Stimulated activated CD4-positive, alpha-beta T cell treated with anti-CD3 and anti-CD28 coated beads, TNF-alpha, amount 100 ng/mL, for 4 hours (primary cell): ENCODE measurements at regions not wholly inside any gene's neighbourhood (a gene's known extent, or its start where the extent isn't known, plus 50 kb on each side); places are given as distances from the start of the nearest gene placed in this dataset.

Experiments
- DNase-seq, 3 experiments: peaks; one replicate each; pipeline ENCODE4 v3.0.0-alpha.2; 2020; ENCODE audit warnings: low read depth in 3 of 3

DNA sequence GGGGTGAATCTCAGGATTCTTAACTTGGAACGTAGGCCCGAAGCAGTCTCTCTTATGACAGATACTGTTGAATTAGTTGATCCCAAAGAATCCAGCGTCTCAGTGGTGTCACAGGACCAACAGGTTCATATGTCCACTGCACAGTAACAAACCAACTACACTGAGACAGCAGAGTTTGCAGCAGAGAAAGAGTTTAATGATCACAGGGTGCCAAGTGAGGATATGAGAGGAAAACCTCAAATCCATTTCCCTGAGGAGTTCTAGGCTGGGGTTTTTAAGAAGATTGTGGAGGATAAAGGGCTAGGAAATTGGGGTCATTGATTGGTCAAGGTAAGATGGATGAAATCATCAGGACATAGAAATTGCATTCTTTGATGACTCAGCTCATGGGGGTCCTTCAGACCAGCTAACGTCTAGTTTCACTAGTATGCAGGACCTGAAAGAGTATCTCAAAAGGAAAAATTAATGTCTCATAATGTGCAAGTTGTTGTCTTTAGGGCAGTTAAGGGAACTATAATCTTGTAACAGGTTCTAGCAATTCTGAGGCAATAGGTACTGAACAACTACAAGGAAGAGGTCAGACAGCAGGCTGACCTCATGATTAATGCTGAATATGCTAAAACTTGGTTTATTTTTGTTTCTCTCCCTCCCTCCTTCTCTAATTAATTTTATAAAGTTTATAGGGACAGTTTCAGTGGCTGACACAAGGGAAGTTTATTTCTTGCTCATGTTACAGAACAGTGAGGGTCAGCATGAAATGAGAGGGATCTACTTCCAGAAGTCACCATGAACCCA is 310.9 kb upstream of the NEBL start:
- no peak for DNase-seq

DNA sequence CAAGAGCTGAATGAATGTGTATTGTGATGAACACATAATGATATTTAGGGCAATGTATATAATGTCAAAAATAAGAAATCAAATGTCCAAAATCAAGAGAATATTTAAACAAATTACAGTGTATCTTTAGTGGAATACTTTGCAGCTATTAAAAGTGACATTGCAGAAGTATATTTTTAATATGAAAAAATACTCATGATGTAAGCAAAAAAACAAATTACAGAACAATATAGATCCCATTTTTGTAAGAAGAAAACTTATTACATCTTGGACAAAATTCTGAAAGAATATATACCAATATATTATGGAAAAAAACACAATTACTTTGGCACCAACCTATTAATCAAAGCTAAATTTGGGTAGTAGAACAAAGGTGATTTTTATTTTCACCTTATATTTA is 308.2 kb upstream of the NEBL start:
- no peak for DNase-seq

DNA sequence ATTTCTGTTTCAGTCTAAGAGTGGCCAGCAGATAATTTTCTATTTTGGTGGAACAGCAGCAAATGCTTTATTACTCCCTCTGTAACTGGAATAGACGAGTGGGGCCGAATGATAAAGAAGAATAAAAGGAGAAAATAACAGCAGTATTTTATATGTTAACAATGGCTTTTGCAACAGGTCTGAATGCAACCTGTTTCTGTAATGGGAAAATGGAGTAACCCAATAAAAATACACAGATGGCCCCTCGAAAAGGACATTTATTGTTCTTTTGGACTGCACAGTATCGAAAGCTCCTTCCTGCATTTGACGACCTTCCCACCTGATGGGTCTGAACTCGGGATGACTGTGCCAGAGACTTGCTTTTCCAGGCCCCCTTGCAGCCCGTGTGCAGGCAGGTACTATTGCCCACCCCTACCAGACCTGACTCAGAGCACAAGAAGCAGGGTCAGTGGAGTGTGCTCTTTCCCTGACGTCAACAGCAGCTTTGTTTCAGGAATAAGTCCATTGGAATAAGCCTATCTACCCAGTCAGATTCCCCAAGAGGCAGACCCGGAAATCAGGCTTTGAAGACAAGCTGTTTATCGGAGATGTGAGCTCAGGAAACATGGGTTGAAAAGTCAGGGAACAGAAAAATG is 306.5 kb upstream of the NEBL start:
- DNase-seq, result no peak

DNA sequence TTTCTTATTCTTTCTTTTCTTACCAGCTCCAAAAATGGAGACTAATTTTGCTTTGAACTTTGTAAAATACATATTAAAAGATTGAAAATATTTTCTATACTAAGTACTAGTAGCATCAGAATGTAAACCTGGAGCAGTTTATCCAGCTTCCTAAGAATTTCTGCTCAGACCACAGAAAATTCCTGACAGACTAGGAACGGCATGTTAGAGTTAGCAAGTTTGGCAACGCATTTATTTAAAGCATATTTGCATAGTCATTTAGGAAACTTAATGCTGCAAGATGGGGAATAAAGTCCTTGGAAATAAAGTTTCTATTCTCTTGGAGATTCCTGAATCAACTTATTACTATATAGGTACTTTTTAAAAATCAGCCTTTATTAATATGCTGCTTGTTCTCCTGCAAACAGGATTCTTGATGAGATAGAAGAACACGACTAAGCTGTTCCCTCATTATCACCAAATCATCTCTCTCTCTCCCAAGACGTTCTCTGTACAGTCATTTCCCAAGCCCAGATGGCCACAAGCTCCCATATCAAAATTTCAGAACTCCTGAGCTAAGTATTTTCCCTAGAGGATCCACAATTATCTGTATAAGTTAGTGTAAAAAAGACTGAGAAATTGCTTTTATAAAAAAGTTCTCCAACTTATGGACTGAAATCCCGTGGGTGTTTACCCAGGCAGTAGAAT is 305.8 kb upstream of the NEBL start:
- no peak for DNase-seq

DNA sequence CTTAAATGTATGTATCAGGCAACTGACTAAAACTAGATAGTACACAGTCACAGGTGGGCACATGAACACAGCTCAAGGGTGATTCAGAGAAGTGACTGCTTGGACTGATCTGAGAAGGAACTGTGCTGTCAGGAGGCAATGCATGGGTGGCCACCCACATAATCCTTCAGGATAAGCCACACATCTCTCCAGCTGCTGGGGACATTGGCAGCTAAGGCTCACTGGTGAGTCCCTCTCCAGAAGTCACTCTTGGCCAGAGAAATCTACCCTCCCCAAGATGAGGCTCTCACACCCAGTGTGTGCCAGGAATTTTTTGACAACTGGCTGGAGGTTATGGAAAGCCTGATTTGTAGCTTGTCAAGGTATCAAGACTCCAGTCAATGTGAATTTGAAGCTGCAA is 302.4 kb upstream of the NEBL start:
- DNase-seq, result no peak

DNA sequence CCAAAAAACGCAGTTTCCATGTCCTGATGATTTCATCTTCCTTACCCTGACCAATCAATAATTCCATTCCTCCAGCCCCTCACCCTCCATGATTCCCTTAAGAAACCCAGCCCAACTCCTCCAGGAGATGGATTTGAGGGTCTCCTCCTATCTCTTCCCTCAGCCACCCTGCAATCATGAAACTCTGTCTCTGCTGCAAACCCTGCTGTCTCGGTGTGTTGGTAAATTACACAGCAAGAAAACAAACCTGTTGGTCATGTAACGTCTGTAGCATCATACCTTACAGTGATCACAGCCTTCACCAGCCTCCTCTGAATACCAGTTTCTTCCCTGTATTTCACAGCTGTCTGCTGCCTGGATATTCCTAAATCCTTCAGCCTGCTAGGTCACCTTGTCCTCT is 300.7 kb upstream of the NEBL start:
- no peak for DNase-seq

DNA sequence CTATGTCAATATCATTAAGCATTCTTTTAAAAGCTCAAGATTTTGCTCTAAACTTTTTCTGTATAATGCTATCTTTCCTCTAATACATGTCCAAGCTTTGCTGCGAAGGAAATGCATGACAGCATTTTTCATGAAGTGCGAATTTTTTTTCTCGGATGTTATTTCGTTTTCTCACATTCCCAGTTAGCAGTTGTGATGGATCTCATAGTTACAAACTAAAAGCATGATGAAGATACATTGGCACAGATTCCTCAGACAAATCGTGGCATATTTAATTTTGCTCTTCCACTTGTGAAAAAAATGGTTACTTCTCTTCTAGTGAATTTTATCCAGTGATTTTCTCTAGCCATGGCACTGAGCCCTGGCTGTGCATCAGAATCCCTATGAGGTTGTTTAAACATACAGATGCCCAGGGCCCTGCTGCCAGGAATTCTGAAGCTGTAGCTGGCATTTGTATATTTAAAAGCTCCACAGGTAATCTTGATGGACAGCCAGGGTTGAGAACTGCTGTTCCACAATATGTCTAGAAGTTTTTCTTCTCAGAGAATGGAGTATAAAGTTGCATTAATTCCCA is 299.8 kb upstream of the NEBL start:
- DNase-seq, result no peak

DNA sequence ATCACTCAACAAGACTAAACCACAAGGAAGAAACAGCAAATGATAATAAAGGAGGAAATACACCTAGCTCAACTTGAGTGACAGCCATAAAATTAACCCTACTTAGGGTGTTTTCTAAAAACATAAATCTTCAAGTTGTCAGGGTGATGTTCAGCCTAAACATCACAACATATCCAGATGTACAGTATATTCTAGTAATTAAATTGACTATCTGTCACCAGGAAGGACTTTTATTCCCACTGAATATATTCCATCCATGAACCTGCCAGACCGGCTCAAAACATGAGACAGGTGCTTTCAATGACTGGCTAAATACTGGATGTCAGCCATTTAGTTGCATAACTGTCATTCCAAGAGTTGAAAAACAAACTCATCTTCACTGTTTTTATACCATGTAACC is 298.1 kb upstream of the NEBL start:
- no peak for DNase-seq

DNA sequence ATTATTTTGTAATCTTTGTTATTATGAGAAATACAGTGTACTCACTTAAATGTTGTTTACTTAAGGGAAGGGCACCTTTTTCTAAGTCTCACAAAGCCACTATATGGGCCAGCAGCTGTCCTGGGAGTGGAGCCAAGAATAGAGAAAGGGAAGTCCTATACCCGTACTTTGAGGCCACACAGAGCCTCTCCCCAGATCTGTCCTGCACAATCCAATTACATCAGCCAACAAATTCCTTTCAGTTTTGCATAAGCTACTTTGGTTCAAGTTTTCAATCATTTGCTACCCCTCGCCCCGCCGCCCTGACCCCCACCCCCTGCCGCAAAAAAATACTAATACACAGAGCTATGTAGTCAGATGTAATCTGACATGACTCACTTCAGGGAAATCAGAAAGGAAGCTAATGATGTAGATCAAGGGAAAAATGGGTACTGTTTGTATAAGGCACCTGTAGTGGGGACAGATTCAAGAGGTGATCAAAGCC is 297.4 kb upstream of the NEBL start:
- DNase-seq, result no peak

DNA sequence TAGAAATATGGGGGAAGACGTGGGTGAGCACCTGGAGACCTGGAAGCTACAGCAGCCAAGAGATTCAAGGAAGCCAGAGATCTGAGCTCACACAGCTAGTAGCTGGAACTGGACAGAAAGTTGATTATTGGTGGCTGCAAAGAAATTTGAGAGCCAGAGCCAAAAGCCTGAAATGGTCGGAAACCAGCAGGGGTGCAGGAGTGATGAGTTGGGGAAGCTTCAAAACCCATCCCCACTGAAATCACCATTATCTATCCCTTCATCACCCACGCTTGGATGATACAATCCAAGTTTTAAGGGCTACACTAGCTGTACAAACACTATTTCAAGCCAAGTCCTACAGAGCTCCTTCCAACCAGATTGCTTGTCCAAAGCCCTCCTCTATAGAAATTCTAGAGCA is 296.1 kb upstream of the NEBL start:
- DNase-seq, result no peak

DNA sequence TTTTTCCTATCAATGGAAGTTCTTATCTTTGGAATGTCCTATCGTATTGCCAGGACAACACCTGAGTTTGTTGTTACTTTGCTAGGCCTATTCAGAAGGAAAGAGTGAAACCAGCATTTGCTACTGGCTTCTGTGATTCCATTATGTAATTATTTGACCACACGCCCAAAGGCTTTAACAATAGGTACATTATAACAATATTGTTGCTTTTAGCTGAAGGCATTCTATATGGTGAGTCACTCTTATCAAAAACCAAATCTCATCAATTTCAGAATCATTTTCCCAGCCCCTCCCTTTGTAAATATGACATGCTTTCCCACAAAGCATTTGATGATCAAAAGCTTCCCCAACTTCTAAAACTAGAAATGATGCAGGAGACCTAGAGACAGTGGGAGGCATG is 294.4 kb upstream of the NEBL start:
- DNase-seq, result no peak

DNA sequence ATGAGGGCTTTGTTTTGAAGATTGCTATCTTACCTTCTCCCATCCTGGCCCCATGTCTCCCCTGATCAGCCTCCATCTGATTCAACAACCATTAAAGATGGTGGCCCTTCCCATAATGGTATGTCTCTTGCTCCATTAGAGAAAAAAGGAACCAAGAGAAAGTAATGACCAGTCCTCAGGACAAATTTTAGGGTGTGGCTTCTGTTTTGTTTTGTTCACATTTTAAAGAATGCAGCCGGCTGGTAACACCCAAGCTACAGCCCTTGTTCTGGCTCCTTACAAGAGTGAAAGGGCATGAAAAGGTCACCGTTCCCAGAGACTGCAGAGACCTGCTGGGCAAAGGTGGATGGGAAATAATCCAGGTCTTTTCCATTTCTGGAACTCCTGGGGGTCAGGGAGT is 287.9 kb upstream of the NEBL start:
- no peak for DNase-seq

DNA sequence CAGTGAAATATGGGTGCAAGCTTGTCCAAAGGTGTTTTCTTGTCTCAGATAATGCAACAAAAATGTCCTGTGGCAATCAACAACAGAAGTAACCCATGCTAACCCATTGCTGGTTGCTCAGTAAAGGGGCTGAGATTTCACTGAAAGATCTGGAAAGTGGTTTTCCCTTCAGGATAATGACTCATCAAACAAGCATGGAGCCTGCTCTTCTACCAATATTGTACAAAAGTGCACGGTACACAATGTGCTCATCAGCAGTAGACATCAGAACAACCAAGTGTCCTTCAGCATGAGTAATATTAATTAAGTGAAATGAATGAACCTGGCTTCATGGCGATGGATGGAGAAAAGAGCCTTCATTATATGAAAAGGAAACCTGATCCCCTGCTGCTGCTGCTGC is 287.1 kb upstream of the NEBL start:
- DNase-seq, result no peak

DNA sequence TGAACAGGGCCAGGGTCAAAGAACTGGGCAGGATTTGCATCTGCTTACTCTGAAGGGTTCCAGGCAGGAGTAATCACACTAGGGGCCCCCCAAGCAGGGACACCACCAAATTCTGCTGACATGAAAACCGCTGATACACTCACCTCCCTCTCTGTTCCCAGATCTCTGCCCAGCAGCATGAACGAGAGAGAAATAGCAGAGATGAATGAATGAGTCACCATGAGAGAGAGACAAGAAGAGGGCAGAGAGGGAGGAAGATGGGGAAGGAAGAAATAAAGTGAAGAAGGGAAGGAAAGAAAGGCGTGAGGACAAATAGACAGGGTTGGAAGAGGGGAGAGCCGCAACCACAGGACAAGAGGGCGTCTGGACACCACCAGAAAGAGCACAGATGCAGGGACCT is 285.9 kb upstream of the NEBL start:
- DNase-seq, result no peak

DNA sequence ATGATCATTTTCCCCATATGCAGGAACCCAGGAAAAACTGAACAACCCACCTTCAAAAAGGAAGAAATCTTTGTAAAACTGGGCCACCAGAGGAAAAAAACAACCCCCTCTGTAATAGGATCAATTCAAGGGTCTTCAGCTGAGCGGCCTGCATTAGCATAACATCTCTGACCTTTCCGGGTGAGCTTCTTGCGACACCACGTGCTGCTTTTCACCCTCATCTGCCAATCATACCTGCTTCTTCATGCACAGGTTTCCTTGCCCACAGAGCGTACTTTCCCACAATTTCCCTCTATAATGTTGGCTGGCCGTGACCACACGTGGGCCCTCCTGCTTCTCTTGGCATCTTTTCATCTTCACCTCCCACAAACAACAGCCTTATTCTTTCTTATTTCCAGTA is 284.3 kb upstream of the NEBL start:
- no peak for DNase-seq

DNA sequence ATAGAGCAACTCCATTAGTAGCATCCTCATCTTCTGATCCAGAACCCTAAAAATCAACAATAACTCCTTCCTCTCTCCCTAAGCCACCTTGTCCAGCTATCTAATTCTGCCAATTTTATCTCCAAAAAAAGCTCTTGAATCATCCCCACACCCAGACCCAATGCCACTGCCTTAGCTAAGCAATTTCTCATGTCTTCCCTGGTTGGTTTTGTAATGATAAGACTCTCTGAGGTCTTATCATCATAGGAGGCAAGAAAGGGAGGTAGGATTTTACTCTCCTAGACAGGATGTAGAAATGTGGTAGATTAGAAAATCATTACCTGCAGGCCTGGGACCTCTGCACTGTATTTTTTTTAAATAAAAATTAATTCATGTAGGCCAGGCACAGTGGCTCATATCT is 283.5 kb upstream of the NEBL start:
- no peak for DNase-seq

DNA sequence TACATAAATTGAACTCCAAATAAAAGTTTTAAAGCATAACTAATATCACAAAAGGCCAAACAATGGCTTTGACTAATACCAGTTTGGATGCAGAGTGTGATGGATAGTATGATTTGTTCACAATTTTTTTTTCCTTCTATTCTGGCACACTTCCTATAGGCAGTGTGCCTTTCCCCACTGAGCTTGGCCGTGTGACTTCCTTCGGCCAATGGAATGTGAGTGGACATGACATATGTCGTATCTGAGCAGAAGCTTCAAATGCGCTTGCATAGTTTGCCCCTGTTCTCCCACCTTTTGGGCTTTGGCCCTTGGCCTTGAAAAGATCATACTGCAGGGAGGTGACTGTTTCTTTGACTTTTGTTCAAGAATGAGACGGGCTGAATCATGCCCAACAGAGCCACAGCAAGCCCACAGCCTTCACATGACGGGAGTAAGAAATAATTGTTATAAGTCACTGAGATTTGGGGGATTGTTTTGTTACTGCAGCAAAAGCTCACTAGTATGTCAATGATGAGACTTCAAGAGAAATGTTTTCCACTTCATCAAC is 279.9 kb upstream of the NEBL start:
- DNase-seq, result no peak

DNA sequence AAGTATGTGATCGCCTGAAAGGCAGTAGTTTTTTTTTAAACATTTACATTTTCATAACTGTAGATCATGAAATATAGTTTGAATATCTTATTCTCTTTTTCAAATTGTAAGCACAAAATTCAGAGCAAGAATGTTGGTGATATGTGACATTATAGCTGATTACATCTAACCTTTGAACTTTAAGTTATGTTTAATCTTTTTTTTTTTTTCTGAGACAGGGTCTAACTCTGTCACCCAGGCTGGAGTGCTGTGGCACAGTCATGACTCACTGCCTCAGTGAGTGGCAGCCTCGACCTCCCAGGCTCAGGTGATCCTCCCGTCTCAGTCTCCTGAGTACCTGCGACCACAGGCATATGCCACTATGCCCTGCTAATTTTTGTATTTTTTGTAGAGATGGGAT is 278.7 kb upstream of the NEBL start:
- no peak for DNase-seq

DNA sequence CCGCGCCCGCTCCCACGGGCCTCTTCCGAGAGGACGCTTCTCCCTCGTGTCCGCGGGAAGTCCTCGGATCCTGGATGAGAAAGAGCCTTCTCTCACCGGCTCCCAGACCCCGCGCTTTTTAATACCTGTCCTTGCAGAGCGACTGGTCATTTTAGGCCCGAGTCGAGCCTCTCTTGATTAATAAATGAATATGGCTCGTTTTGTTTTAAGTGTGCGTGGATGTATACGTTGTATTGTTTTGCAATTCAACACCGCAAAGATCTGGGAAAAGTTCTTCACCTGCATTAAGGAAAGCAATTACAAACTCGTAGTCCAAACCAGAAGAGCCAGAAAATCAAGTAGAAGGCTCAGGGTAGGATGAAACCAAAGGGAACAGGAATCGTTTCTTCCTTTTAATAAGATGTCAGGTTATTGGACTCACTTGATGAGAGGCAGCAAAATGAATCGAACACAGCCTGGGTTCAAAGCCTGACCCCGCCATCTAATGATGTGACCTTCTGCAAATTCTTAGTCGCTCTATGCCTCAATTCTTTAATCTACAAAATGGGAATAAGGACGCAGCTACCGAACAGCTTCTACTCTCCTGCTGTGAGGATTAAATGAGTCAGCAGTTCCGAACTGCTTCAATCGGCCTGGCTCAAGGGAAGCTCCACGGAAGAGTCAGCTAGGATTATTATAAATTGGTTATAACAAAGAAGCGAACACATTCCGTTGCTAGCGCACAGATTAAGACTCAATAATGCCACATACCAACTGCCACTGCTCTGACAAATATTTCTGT is 277.8 kb upstream of the NEBL start:
- no peak for DNase-seq

DNA sequence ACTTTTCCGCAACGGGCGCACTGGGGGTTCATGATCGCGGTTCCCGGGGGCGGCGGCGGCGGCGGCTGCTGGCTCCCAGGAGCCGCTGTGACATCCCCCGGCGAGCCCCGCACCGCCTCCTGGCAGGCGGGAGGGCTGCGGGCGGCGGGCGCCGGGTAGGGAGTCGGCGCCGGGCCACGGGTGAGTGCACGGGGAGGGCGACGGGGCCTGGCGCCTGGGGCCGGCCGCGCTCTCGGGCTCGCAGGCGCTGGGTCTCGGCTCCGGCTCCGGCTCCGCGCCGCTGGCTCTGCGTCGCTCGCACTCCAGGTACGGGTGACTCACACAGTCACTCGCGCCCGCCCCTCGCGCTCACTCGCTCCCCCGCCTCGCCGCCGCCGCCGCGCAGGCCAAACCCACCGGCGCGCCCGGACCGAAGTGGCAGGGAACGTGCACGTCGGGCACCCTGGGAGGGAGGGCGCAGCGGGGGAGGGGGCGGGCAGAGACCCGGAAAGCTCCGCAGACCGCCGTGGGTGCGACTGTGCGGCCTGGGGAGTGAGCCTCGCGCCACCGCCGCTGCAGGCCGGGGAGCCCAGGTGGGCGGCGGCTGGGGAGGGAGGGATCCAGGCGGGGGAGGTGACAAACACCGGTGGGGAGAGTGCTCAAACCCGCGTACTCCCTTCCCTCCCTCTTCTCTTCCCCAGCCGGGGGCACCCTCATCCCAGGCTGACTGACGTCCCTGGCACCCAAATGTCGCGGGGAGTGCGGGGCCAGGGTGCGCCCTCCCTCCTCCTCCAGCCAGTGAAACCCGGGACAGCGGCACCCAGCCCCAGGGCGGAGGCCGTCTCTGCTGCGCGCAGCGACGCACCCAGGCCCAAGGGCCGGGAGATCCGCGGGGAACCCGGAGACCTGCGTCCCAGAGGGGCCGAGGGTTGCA is 276.9 kb upstream of the NEBL start:
- peak in 1 of 3 experiments; percentile 5 for DNase-seq
